ENCODE measurements at regions not wholly inside any gene's neighbourhood (a gene's known extent, or its start where the extent isn't known, plus 50 kb on each side); places are given as distances from the start of the nearest gene placed in this dataset.

- Histone ChIP-seq H3K9me2 (ENCODE audit: low read depth, low read length) (no peaks in the 10 kb centered on the region), H3K36me3 (ENCODE audit: insufficient read depth, low read length) (no peaks in the 10 kb centered on the region), H4K20me1 (ENCODE audit: insufficient read depth, low read length) (no peaks in the 10 kb centered on the region), H3K27ac (ENCODE audit: low read depth, low read length, poor library complexity, severe bottlenecking) (no peak overlapping the region), H3K9ac (ENCODE audit: low read length) (no peak overlapping the region), H2AFZ (ENCODE audit: low read length) (no peak overlapping the region), H3K27me3 (ENCODE audit: insufficient read depth, low read length) (no peaks in the 10 kb centered on the region), H3K9me3 (ENCODE audit: low read length) (no peaks in the 10 kb centered on the region), H3K4me2 (ENCODE audit: low read length) (no peak overlapping the region), H3K79me2 (ENCODE audit: insufficient read depth, low read length) (no peaks in the 10 kb centered on the region), H3K4me3 (ENCODE audit: low read depth, low read length, poor library complexity, severe bottlenecking) (no peak overlapping the region), H3F3A (ENCODE audit: insufficient read depth, low read length) (no peaks in the 10 kb centered on the region), H3K4me1 (ENCODE audit: insufficient read depth, low read length, severe bottlenecking) (no peaks in the 10 kb centered on the region)
- TF ChIP-seq, protein P1, sequence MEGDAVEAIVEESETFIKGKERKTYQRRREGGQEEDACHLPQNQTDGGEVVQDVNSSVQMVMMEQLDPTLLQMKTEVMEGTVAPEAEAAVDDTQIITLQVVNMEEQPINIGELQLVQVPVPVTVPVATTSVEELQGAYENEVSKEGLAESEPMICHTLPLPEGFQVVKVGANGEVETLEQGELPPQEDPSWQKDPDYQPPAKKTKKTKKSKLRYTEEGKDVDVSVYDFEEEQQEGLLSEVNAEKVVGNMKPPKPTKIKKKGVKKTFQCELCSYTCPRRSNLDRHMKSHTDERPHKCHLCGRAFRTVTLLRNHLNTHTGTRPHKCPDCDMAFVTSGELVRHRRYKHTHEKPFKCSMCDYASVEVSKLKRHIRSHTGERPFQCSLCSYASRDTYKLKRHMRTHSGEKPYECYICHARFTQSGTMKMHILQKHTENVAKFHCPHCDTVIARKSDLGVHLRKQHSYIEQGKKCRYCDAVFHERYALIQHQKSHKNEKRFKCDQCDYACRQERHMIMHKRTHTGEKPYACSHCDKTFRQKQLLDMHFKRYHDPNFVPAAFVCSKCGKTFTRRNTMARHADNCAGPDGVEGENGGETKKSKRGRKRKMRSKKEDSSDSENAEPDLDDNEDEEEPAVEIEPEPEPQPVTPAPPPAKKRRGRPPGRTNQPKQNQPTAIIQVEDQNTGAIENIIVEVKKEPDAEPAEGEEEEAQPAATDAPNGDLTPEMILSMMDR (IDR thresholded peaks at IDR 0.05; ENCODE audit: low read length), result no peak
- no peak for TF ChIP-seq EZH2 (IDR thresholded peaks at IDR 0.05; ENCODE audit: borderline replicate concordance, low read length)
Observed at GRCh38 chr1:184900507-184900906, 73.8 kb downstream of the NIBAN1 start.

GRCh38 chr1:184896000-184896399, 78.3 kb downstream of the NIBAN1 start:
- no peaks in the 10 kb centered on the region for H3K9me2 ChIP-seq (ENCODE audit: low read depth, low read length)
- H3K9ac ChIP-seq (ENCODE audit: low read length), result no peak overlapping the region
- no peak overlapping the region for H3K4me2 ChIP-seq (ENCODE audit: low read length)
- H3K27ac ChIP-seq (ENCODE audit: low read depth, low read length, poor library complexity, severe bottlenecking), result no peak overlapping the region
- H3K4me3 ChIP-seq (ENCODE audit: low read depth, low read length, poor library complexity, severe bottlenecking), result no peak overlapping the region
- H3K27me3 ChIP-seq (ENCODE audit: insufficient read depth, low read length), result no peaks in the 10 kb centered on the region
- H3K36me3 ChIP-seq (ENCODE audit: insufficient read depth, low read length), result no peaks in the 10 kb centered on the region
- no peaks in the 10 kb centered on the region for H3K4me1 ChIP-seq (ENCODE audit: insufficient read depth, low read length, severe bottlenecking)
- H3K79me2 ChIP-seq (ENCODE audit: insufficient read depth, low read length), result no peaks in the 10 kb centered on the region
- TF ChIP-seq EZH2 (IDR thresholded peaks at IDR 0.05; ENCODE audit: borderline replicate concordance, low read length), result no peak
- TF ChIP-seq, protein P1 (IDR thresholded peaks at IDR 0.05; ENCODE audit: low read length), result no peak
- no peaks in the 10 kb centered on the region for H3K9me3 ChIP-seq (ENCODE audit: low read length)
- no peaks in the 10 kb centered on the region for H3F3A ChIP-seq (ENCODE audit: insufficient read depth, low read length)
- no peaks in the 10 kb centered on the region for H4K20me1 ChIP-seq (ENCODE audit: insufficient read depth, low read length)
- no peak overlapping the region for H2AFZ ChIP-seq (ENCODE audit: low read length)

GRCh38 chr1:184895086-184895485, 79.2 kb downstream of the NIBAN1 start:
- no peak for TF ChIP-seq EZH2 (IDR thresholded peaks at IDR 0.05; ENCODE audit: borderline replicate concordance, low read length)
- TF ChIP-seq, protein P1 (IDR thresholded peaks at IDR 0.05; ENCODE audit: low read length), result no peak
- Histone ChIP-seq H3K36me3 (ENCODE audit: insufficient read depth, low read length) (no peaks in the 10 kb centered on the region), H3K27ac (ENCODE audit: low read depth, low read length, poor library complexity, severe bottlenecking) (no peak overlapping the region), H3K79me2 (ENCODE audit: insufficient read depth, low read length) (no peaks in the 10 kb centered on the region), H4K20me1 (ENCODE audit: insufficient read depth, low read length) (no peaks in the 10 kb centered on the region), H3K4me3 (ENCODE audit: low read depth, low read length, poor library complexity, severe bottlenecking) (no peak overlapping the region), H3F3A (ENCODE audit: insufficient read depth, low read length) (no peaks in the 10 kb centered on the region), H3K9ac (ENCODE audit: low read length) (no peak overlapping the region), H3K27me3 (ENCODE audit: insufficient read depth, low read length) (no peaks in the 10 kb centered on the region), H3K4me2 (ENCODE audit: low read length) (no peak overlapping the region), H3K4me1 (ENCODE audit: insufficient read depth, low read length, severe bottlenecking) (no peaks in the 10 kb centered on the region), H3K9me2 (ENCODE audit: low read depth, low read length) (no peaks in the 10 kb centered on the region), H3K9me3 (ENCODE audit: low read length) (no peaks in the 10 kb centered on the region), H2AFZ (ENCODE audit: low read length) (no peak overlapping the region)

Data from OCI-LY1 (cell line).